KMS-11 (cell line): ENCODE measurements at regions not wholly inside any gene's neighbourhood (a gene's known extent, or its start where the extent isn't known, plus 50 kb on each side); places are given as distances from the start of the nearest gene placed in this dataset.

Experiments
- H2AFZ ChIP-seq: fragments of 200-600 bp; sonication (generic); 2 replicates; pipeline ENCODE4 v1.6.1; 2016; ENCODE audit warnings: antibody characterized with exemption, mixed run types, low read depth
- H3K27ac ChIP-seq: fragments of 200-600 bp; sonication (generic); 2 replicates; pipeline ENCODE4 v1.6.1; 2016; ENCODE audit warnings: mild to moderate bottlenecking, mixed run types
- H3K27me3 ChIP-seq: fragments of 200-600 bp; sonication (generic); 2 replicates; pipeline ENCODE4 v1.6.1; 2017; ENCODE audit warnings: mild to moderate bottlenecking, low read depth, mixed run types, moderate library complexity; ENCODE audit not compliant: insufficient read depth
- H3K36me3 ChIP-seq: fragments of 200-600 bp; sonication (generic); 2 replicates; pipeline ENCODE4 v1.6.1; 2017; ENCODE audit warnings: mild to moderate bottlenecking, mixed run types; ENCODE audit not compliant: insufficient read depth
- H3K4me1 ChIP-seq: fragments of 200-600 bp; sonication (generic); 2 replicates; pipeline ENCODE4 v1.6.1; 2016; ENCODE audit warnings: mild to moderate bottlenecking, low read depth, mixed run types; ENCODE audit not compliant: poor library complexity, severe bottlenecking
- H3K4me2 ChIP-seq: fragments of 200-600 bp; sonication (generic); 2 replicates; pipeline ENCODE4 v1.7.0; 2016; ENCODE audit warnings: mild to moderate bottlenecking, mixed run types
- H3K4me3 ChIP-seq: fragments of 200-600 bp; sonication (generic); IDR thresholded peaks from 2 replicates; pipeline ENCODE4 v1.6.1; 2017; ENCODE audit warnings: low read depth, low read length, mixed read lengths; ENCODE audit not compliant: insufficient read depth
- H3K79me2 ChIP-seq: fragments of 200-600 bp; sonication (generic); 2 replicates; pipeline ENCODE4 v1.6.1; 2016; ENCODE audit warnings: low read depth, mixed run types; ENCODE audit not compliant: insufficient read depth
- H3K9ac ChIP-seq: fragments of 200-600 bp; sonication (generic); 2 replicates; pipeline ENCODE4 v1.6.1; 2016; ENCODE audit warnings: mild to moderate bottlenecking, mixed run types
- H4K20me1 ChIP-seq: fragments of 200-600 bp; sonication (generic); 2 replicates; pipeline ENCODE4 v1.6.1; 2016; ENCODE audit warnings: mild to moderate bottlenecking, mixed run types; ENCODE audit not compliant: insufficient read depth
- CTCF ChIP-seq: fragments of 200-600 bp; sonication (generic); conservative IDR thresholded peaks from 2 replicates; pipeline ENCODE4 v1.6.1; 2017; ENCODE audit warnings: low read depth, mild to moderate bottlenecking, antibody characterized with exemption, low read length, moderate library complexity, mixed read lengths

- no peak for TF ChIP-seq CTCF
- H3K4me2 ChIP-seq: no peak overlapping the region
- no peaks in the 10 kb centered on the region for H3K4me1 ChIP-seq
- H3K4me3 ChIP-seq: no peak overlapping the region
- H3K79me2 ChIP-seq: no peaks in the 10 kb centered on the region
- H4K20me1 ChIP-seq: no peaks in the 10 kb centered on the region
- H3K9ac ChIP-seq: no peak overlapping the region
- H3K36me3 ChIP-seq: no peaks in the 10 kb centered on the region
- no peak overlapping the region for H2AFZ ChIP-seq
- no peaks in the 10 kb centered on the region for H3K27me3 ChIP-seq
- no peak overlapping the region for H3K27ac ChIP-seq
Measured at GRCh38 chr12:107451246-107451645, 234.4 kb upstream of the PWP1 start.

- TF ChIP-seq CTCF: no peak
- Histone ChIP-seq H4K20me1 (no peaks in the 10 kb centered on the region), H2AFZ (no peak overlapping the region), H3K27me3 (no peaks in the 10 kb centered on the region), H3K27ac (no peak overlapping the region), H3K36me3 (no peaks in the 10 kb centered on the region), H3K79me2 (no peaks in the 10 kb centered on the region), H3K4me2 (no peak overlapping the region), H3K9ac (no peak overlapping the region), H3K4me1 (no peaks in the 10 kb centered on the region), H3K4me3 (no peak overlapping the region)
Measured at GRCh38 chr12:107454109-107454830, 231.3 kb upstream of the PWP1 start.

GRCh38 chr12:107457362-107457935 is 228.2 kb upstream of the PWP1 start:
- H2AFZ ChIP-seq: no peak overlapping the region
- no peak for TF ChIP-seq CTCF
- H3K79me2 ChIP-seq: no peaks in the 10 kb centered on the region
- H3K27me3 ChIP-seq: no peaks in the 10 kb centered on the region
- H3K36me3 ChIP-seq: no peaks in the 10 kb centered on the region
- H3K9ac ChIP-seq: no peak overlapping the region
- H3K4me3 ChIP-seq: no peak overlapping the region
- no peak overlapping the region for H3K27ac ChIP-seq
- no peak overlapping the region for H3K4me2 ChIP-seq
- H3K4me1 ChIP-seq: no peaks in the 10 kb centered on the region
- H4K20me1 ChIP-seq: no peaks in the 10 kb centered on the region

- TF ChIP-seq CTCF: no peak
- no peaks in the 10 kb centered on the region for H3K27me3 ChIP-seq
- H3K36me3 ChIP-seq: no peaks in the 10 kb centered on the region
- H3K4me2 ChIP-seq: no peak overlapping the region
- H3K27ac ChIP-seq: no peak overlapping the region
- H3K4me1 ChIP-seq: no peaks in the 10 kb centered on the region
- no peak overlapping the region for H2AFZ ChIP-seq
- H3K79me2 ChIP-seq: no peaks in the 10 kb centered on the region
- no peak overlapping the region for H3K4me3 ChIP-seq
- no peak overlapping the region for H3K9ac ChIP-seq
- no peaks in the 10 kb centered on the region for H4K20me1 ChIP-seq
Measured at GRCh38 chr12:107458163-107458562, 227.4 kb upstream of the PWP1 start.
